ENCODE measurements at regions not wholly inside any gene's neighbourhood (a gene's known extent, or its start where the extent isn't known, plus 50 kb on each side); places are given as distances from the start of the nearest gene placed in this dataset.

DNA sequence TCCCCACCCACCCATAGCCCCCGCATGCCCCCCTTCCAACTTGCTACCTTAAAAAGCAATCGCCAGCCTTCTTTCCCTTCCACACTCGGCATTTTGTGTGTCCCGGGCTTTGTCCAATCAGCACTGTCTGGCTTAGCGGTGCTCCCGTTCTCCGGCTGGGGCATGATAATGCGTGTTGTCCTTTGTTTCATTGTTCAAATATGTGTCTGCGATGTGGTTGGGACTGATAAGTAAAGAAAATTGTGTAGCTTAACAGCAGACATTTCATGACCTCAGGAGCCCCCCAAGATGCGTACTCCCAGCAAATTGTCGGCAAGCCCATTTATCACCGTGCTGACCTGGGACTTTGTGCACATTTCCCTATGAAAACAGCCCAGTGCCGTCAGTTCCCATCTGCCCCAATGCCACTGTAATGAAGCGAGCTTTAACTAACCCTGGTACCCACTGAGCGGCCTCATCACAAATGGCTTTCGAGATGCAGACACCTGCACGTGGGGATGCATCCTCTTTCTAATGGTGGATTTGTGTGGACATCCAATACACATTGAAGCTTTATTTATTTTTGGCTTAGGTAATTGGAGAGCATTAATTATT is 167.0 kb upstream of the E2F8 start:
- Histone ChIP-seq H3K4me1 (ENCODE audit: control insufficient read depth in 1 of 2, insufficient read depth in 2 of 2, low read length in 2 of 2) (no peaks in the 10 kb centered on the region), H3K79me2 (ENCODE audit: insufficient read depth, low read length) (no peaks in the 10 kb centered on the region), H3K27ac (ENCODE audit: low read depth in 1 of 2, low read length in 2 of 2) (no peak overlapping the region), H4K20me1 (ENCODE audit: insufficient read depth, low read length) (no peaks in the 10 kb centered on the region), H3K9ac (ENCODE audit: insufficient read depth, low read length, poor library complexity, severe bottlenecking) (no peak overlapping the region), H2AFZ (ENCODE audit: insufficient read depth, low read depth, low read length, poor library complexity, severe bottlenecking) (no peak overlapping the region), H3K4me2 (replicated peaks; ENCODE audit: extremely low read depth, low read length, poor library complexity, severe bottlenecking) (no peak overlapping the region), H3K9me3 (replicated peaks in 1 of 2; ENCODE audit: control insufficient read depth in 1 of 2, insufficient read depth in 1 of 2, low read length in 2 of 2) (no peaks in the 10 kb centered on the region), H3K27me3 (ENCODE audit: control insufficient read depth in 2 of 2, insufficient read depth in 2 of 2, low read length in 2 of 2) (no peaks in the 10 kb centered on the region), H3K4me3 (replicated peaks in 1 of 3; ENCODE audit: low read depth in 2 of 3, low read length in 3 of 3) (no peak overlapping the region), H3K36me3 (replicated peaks in 1 of 2; ENCODE audit: control insufficient read depth in 1 of 2, insufficient read depth in 2 of 2, low read length in 2 of 2) (no peaks in the 10 kb centered on the region)
- no peak for DNase-seq
- no peak overlapping the region for H3K27ac Mint-ChIP-seq
- H3K9me3 Mint-ChIP-seq = peaks cover 0 to 2% (median 0%) of the 10 kb centered on the region in 7 donors
- H3K4me1 Mint-ChIP-seq = no peaks in the 10 kb centered on the region
- H3K4me3 Mint-ChIP-seq = no peak overlapping the region
- TF ChIP-seq, protein P1, sequence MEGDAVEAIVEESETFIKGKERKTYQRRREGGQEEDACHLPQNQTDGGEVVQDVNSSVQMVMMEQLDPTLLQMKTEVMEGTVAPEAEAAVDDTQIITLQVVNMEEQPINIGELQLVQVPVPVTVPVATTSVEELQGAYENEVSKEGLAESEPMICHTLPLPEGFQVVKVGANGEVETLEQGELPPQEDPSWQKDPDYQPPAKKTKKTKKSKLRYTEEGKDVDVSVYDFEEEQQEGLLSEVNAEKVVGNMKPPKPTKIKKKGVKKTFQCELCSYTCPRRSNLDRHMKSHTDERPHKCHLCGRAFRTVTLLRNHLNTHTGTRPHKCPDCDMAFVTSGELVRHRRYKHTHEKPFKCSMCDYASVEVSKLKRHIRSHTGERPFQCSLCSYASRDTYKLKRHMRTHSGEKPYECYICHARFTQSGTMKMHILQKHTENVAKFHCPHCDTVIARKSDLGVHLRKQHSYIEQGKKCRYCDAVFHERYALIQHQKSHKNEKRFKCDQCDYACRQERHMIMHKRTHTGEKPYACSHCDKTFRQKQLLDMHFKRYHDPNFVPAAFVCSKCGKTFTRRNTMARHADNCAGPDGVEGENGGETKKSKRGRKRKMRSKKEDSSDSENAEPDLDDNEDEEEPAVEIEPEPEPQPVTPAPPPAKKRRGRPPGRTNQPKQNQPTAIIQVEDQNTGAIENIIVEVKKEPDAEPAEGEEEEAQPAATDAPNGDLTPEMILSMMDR (IDR thresholded peaks at IDR 0.05) = no peak
- WGBS (ENCODE audit: insufficient coverage) = 95% methylated on average over 9 of the region's 17 CpGs
- no peaks in the 10 kb centered on the region for H3K36me3 Mint-ChIP-seq
- peaks cover 1 to 7% (median 4%) of the 10 kb centered on the region in 3 donors for H3K27me3 Mint-ChIP-seq (ENCODE audit: low read depth in 3 of 3)
- intact Hi-C loops (cut with micrococcal nuclease) = no loop called here

DNA sequence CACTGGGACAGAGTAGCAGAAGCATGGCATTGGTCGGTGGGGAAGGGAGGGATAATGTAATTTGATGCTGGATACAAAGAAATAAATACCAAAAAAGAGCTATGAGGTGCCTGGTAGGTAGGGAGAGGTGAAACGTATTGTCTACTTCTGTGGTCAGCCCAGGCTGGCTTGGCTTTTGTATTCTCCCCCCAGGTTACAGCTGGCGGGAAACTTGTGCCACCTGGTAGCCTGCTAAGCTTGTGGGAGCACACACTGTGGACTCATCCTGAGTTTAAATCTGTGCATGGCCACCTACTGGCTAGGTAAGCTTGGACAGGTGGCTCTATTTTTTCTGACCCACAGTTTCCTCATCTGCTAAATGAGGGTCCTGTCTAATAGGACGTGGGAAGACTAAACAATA is 165.2 kb upstream of the E2F8 start:
- Mint-ChIP-seq H3K36me3 (no peaks in the 10 kb centered on the region), H3K4me1 (no peaks in the 10 kb centered on the region), H3K4me3 (no peak overlapping the region), H3K9me3 (no peaks in the 10 kb centered on the region), H3K27ac (no peak overlapping the region), H3K27me3 (ENCODE audit: low read depth in 3 of 3) (peaks cover 1 to 7% (median 2%) of the 10 kb centered on the region in 3 donors)
- Histone ChIP-seq H3K27ac (ENCODE audit: low read depth in 1 of 2, low read length in 2 of 2) (no peak overlapping the region), H3K36me3 (replicated peaks in 1 of 2; ENCODE audit: control insufficient read depth in 1 of 2, insufficient read depth in 2 of 2, low read length in 2 of 2) (no peaks in the 10 kb centered on the region), H3K4me2 (replicated peaks; ENCODE audit: extremely low read depth, low read length, poor library complexity, severe bottlenecking) (no peak overlapping the region), H3K79me2 (ENCODE audit: insufficient read depth, low read length) (no peaks in the 10 kb centered on the region), H3K4me1 (ENCODE audit: control insufficient read depth in 1 of 2, insufficient read depth in 2 of 2, low read length in 2 of 2) (no peaks in the 10 kb centered on the region), H3K9ac (ENCODE audit: insufficient read depth, low read length, poor library complexity, severe bottlenecking) (no peak overlapping the region), H2AFZ (ENCODE audit: insufficient read depth, low read depth, low read length, poor library complexity, severe bottlenecking) (no peak overlapping the region), H3K9me3 (replicated peaks in 1 of 2; ENCODE audit: control insufficient read depth in 1 of 2, insufficient read depth in 1 of 2, low read length in 2 of 2) (no peaks in the 10 kb centered on the region), H3K27me3 (ENCODE audit: control insufficient read depth in 2 of 2, insufficient read depth in 2 of 2, low read length in 2 of 2) (no peaks in the 10 kb centered on the region), H3K4me3 (replicated peaks in 1 of 3; ENCODE audit: low read depth in 2 of 3, low read length in 3 of 3) (no peak overlapping the region), H4K20me1 (ENCODE audit: insufficient read depth, low read length) (no peaks in the 10 kb centered on the region)
- intact Hi-C loops (cut with micrococcal nuclease) = no loop called here
- DNase-seq = no peak
- WGBS (ENCODE audit: insufficient coverage) = 51% methylated on average over 2 of the region's 4 CpGs
- TF ChIP-seq, protein P1 (IDR thresholded peaks at IDR 0.05) = no peak
